ENCODE measurements at regions not wholly inside any gene's neighbourhood (a gene's known extent, or its start where the extent isn't known, plus 50 kb on each side); places are given as distances from the start of the nearest gene placed in this dataset.

DNA sequence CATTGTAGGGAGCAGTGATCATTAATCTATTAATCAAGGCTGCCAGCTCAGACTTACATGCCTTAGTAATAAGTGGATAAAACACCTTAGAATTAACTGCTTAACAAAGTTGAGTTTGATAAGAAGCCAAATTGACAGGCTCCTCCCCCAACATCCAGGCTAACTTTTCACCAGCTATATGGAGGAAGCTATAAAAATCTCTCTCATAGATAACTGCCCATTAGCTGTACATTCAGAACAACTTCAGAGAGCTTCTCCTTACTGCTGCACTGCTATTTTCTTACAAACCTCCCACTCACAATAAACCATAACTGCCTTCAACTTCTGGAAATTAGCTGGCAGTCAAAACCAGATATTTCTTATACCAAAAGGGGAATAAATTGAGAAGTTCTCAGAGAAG, 364.1 kb downstream of the PRELID2 start:
- H3F3A ChIP-seq (ENCODE audit: low read depth), result 0 out of 2 replicates have a peak, but pooled peaks cover 2% of the 10 kb centered on the region
- no peaks in the 10 kb centered on the region for H3K27me3 ChIP-seq (ENCODE audit: insufficient read depth, low read length, poor library complexity, severe bottlenecking)
- TF ChIP-seq EZH2phosphoT487 (IDR thresholded peaks at IDR 0.05; ENCODE audit: borderline replicate concordance), result no peak
- TF ChIP-seq, protein P1, sequence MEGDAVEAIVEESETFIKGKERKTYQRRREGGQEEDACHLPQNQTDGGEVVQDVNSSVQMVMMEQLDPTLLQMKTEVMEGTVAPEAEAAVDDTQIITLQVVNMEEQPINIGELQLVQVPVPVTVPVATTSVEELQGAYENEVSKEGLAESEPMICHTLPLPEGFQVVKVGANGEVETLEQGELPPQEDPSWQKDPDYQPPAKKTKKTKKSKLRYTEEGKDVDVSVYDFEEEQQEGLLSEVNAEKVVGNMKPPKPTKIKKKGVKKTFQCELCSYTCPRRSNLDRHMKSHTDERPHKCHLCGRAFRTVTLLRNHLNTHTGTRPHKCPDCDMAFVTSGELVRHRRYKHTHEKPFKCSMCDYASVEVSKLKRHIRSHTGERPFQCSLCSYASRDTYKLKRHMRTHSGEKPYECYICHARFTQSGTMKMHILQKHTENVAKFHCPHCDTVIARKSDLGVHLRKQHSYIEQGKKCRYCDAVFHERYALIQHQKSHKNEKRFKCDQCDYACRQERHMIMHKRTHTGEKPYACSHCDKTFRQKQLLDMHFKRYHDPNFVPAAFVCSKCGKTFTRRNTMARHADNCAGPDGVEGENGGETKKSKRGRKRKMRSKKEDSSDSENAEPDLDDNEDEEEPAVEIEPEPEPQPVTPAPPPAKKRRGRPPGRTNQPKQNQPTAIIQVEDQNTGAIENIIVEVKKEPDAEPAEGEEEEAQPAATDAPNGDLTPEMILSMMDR (conservative IDR thresholded peaks at IDR 0.05; ENCODE audit: low read length), result no peak
- H3K36me3 ChIP-seq (ENCODE audit: insufficient read depth, low read length), result no peaks in the 10 kb centered on the region
- H3K9ac ChIP-seq (ENCODE audit: low read depth, low read length, poor library complexity, severe bottlenecking), result peak overlapping the region; percentile 20
- H2AFZ ChIP-seq (ENCODE audit: low read length), result no peak overlapping the region
- peaks cover 43% of the 10 kb centered on the region for H3K4me1 ChIP-seq (ENCODE audit: insufficient read depth, low read length, poor library complexity, severe bottlenecking)
- peak overlapping the region; percentile 26 for H3K4me3 ChIP-seq (ENCODE audit: low read length, poor library complexity, severe bottlenecking)
- H3K79me2 ChIP-seq (ENCODE audit: insufficient read depth, low read length), result no peaks in the 10 kb centered on the region
- H3K4me2 ChIP-seq (ENCODE audit: low read depth, low read length, poor library complexity, severe bottlenecking), result peak overlapping the region; percentile 62
- no peaks in the 10 kb centered on the region for H3K9me3 ChIP-seq (ENCODE audit: insufficient read depth, low read depth, low read length)
- H3K9me2 ChIP-seq (replicated peaks; ENCODE audit: low read depth, low read length), result no peaks in the 10 kb centered on the region
- no peaks in the 10 kb centered on the region for H4K20me1 ChIP-seq (ENCODE audit: insufficient read depth, low read length, poor library complexity, severe bottlenecking)

DNA sequence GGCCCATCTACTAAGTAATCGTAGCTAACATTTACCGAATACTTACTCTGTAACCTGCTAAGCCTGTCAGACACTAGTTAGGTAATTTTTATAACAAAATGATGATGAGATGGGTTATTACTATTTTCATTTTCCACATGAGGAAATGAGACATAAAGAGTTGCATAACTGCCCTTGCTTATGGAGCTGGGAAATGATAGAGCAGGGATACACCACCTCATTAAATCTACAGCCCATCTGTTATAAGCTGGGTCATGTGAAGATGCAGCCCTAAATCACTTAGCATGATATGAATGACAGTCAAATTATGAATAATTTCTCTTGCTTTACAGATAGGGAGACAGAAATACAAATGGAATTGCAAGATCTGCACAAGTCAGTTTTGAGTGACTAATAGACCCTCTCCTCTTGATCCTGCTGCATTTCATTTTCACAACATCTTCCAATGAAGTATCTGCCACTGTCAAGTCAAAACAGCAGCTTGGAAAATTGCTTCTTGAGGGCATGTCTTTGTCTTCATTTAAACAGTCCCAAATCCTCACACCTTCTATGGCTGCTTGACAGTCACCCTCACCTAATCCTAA, 364.7 kb downstream of the PRELID2 start:
- Histone ChIP-seq H3K9me2 (replicated peaks; ENCODE audit: low read depth, low read length) (no peaks in the 10 kb centered on the region), H2AFZ (ENCODE audit: low read length) (no peak overlapping the region), H3K4me3 (ENCODE audit: low read length, poor library complexity, severe bottlenecking) (peak overlapping the region; percentile 26), H3K9me3 (ENCODE audit: insufficient read depth, low read depth, low read length) (no peaks in the 10 kb centered on the region), H3K36me3 (ENCODE audit: insufficient read depth, low read length) (no peaks in the 10 kb centered on the region), H3K9ac (ENCODE audit: low read depth, low read length, poor library complexity, severe bottlenecking) (no peak overlapping the region), H3K4me1 (ENCODE audit: insufficient read depth, low read length, poor library complexity, severe bottlenecking) (peaks cover 43% of the 10 kb centered on the region), H4K20me1 (ENCODE audit: insufficient read depth, low read length, poor library complexity, severe bottlenecking) (no peaks in the 10 kb centered on the region), H3K27me3 (ENCODE audit: insufficient read depth, low read length, poor library complexity, severe bottlenecking) (no peaks in the 10 kb centered on the region), H3K4me2 (ENCODE audit: low read depth, low read length, poor library complexity, severe bottlenecking) (peak overlapping the region; percentile 62), H3K79me2 (ENCODE audit: insufficient read depth, low read length) (no peaks in the 10 kb centered on the region), H3F3A (ENCODE audit: low read depth) (0 out of 2 replicates have a peak, but pooled peaks cover 2% of the 10 kb centered on the region)
- TF ChIP-seq, protein P1 (conservative IDR thresholded peaks at IDR 0.05; ENCODE audit: low read length), result no peak
- no peak for TF ChIP-seq EZH2phosphoT487 (IDR thresholded peaks at IDR 0.05; ENCODE audit: borderline replicate concordance)

DNA sequence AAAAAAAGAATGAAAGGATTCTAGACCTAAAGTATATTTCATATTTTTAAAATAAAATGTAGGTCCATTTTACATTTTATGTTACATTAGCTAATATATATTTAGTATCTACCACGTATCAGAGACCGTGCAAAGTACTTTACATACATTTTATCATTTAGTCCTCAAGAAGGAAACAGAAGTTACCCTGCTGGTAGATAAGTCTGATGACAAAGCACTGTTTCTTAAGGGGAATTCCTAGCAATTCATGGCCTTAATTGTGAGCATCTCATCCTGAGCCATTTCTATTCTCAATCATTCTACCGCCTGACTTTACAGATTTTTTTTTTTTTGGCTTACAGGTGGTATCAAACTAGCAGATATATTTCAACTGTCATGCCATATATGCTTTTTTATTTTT, 367.7 kb downstream of the PRELID2 start:
- no peak overlapping the region for H2AFZ ChIP-seq (ENCODE audit: low read length)
- H3K4me1 ChIP-seq (ENCODE audit: insufficient read depth, low read length, poor library complexity, severe bottlenecking), result peaks cover 36% of the 10 kb centered on the region
- H3K9me2 ChIP-seq (replicated peaks; ENCODE audit: low read depth, low read length), result no peaks in the 10 kb centered on the region
- H3K4me3 ChIP-seq (ENCODE audit: low read length, poor library complexity, severe bottlenecking), result no peak overlapping the region
- H3K79me2 ChIP-seq (ENCODE audit: insufficient read depth, low read length), result no peaks in the 10 kb centered on the region
- H3K4me2 ChIP-seq (ENCODE audit: low read depth, low read length, poor library complexity, severe bottlenecking), result no peak overlapping the region
- no peak for TF ChIP-seq EZH2phosphoT487 (IDR thresholded peaks at IDR 0.05; ENCODE audit: borderline replicate concordance)
- TF ChIP-seq, protein P1 (conservative IDR thresholded peaks at IDR 0.05; ENCODE audit: low read length), result no peak
- 0 out of 2 replicates have a peak, but pooled peaks cover 2% of the 10 kb centered on the region for H3F3A ChIP-seq (ENCODE audit: low read depth)
- H3K9ac ChIP-seq (ENCODE audit: low read depth, low read length, poor library complexity, severe bottlenecking), result no peak overlapping the region
- no peaks in the 10 kb centered on the region for H4K20me1 ChIP-seq (ENCODE audit: insufficient read depth, low read length, poor library complexity, severe bottlenecking)
- no peaks in the 10 kb centered on the region for H3K9me3 ChIP-seq (ENCODE audit: insufficient read depth, low read depth, low read length)
- H3K27me3 ChIP-seq (ENCODE audit: insufficient read depth, low read length, poor library complexity, severe bottlenecking), result no peaks in the 10 kb centered on the region
- H3K36me3 ChIP-seq (ENCODE audit: insufficient read depth, low read length), result no peaks in the 10 kb centered on the region
